HepG2 (cell line): ENCODE measurements at regions not wholly inside any gene's neighbourhood (a gene's known extent, or its start where the extent isn't known, plus 50 kb on each side); places are given as distances from the start of the nearest gene placed in this dataset.

Experiments used
- ATAC-seq: fragments of 200-7000 bp; cut with Tn5 transposase; 3 replicates; pipeline ENCODE4 v1.9.1; 2020; ENCODE audit warnings: mild to moderate bottlenecking, moderate library complexity
- BruUV-seq: library from RNA; stranded (reverse); fragments of 400-500 nt; replicated peaks from 2 replicates; lab custom pipeline; 2021; lab: Mats Ljungman, UMichigan
- CTCF ChIA-PET: fragments of 300-600 bp; formaldehyde crosslinking; extraction: SDS; loops from one replicate; lab custom pipeline; 2021; ENCODE audit warnings: low total read pairs, inconsistent platforms, low intra/inter-chr PET ratio; lab: Yijun Ruan, JAX
- POLR2A ChIA-PET: fragments of 350-600 bp; sonication (Branson Sonifier 250); formaldehyde crosslinking; loops from one replicate; lab custom pipeline; 2020; ENCODE audit warnings: antibody characterized with exemption, inconsistent platforms; lab: Yijun Ruan, JAX
- DNase-seq: peaks from one replicate; pipeline ENCODE4 v3.0.0-alpha.2; 2015; ENCODE audit warnings: low spot score
- FAIRE-seq: peaks from 3 replicates; lab custom pipeline; 2011; peaks lifted over from hg19 to GRCh38; lab: Jason Lieb, UNC
- H2AFZ ChIP-seq: one replicate; pipeline ENCODE4 v1.6.1; 2011; ENCODE audit warnings: low read length, inconsistent platforms
- H3K27ac ChIP-seq: fragments of 300-600 bp; 3 replicates; pipeline ENCODE4 v1.8.0; 2011; ENCODE audit warnings: mixed run types, mild to moderate bottlenecking, mixed read lengths, low read length, inconsistent platforms; ENCODE audit not compliant: insufficient read depth; ENCODE audit errors: extremely low read length
- H3K27me3 ChIP-seq, 2 experiments: fragments of 200-600 bp in 1 of 2; 2 replicates in 1 of 2; 3 replicates in 1 of 2; pipeline versions ENCODE4 v1.6.0 to v1.8.0; 2011; ENCODE audit warnings: low read length in 2 of 2, mild to moderate bottlenecking in 2 of 2, moderate library complexity in 2 of 2, inconsistent platforms in 1 of 2; ENCODE audit not compliant: insufficient read depth in 2 of 2, control insufficient read depth in 1 of 2
- H3K36me3 ChIP-seq, 2 experiments: fragments of 200-600 bp in 1 of 2; replicated peaks in 1 of 2; 2 replicates in 1 of 2; 3 replicates in 1 of 2; pipeline versions ENCODE4 v1.5.1 to v1.8.0; 2011; ENCODE audit warnings: low read length in 2 of 2, inconsistent platforms in 1 of 2; ENCODE audit not compliant: insufficient read depth in 2 of 2, control insufficient read depth in 1 of 2
- H3K4me1 ChIP-seq: 2 replicates; pipeline ENCODE4 v1.5.1; 2012; ENCODE audit warnings: low read length, inconsistent platforms; ENCODE audit not compliant: insufficient read depth
- H3K4me2 ChIP-seq: 2 replicates; pipeline ENCODE4 v1.6.0; 2011; ENCODE audit warnings: low read depth, low read length, inconsistent platforms
- H3K4me3 ChIP-seq, 3 experiments: fragments of 200-600 bp in 1 of 3; sonication (generic), shearing (Covaris generic) in 1 of 3; replicated peaks in 1 of 3; 2 replicates each; pipeline ENCODE4 v1.5.1; 2011 to 2016; ENCODE audit warnings: low read length in 3 of 3, inconsistent platforms in 2 of 3, low read depth in 2 of 3, mild to moderate bottlenecking in 2 of 3, control low read depth in 1 of 3, mixed read lengths in 1 of 3; ENCODE audit not compliant: insufficient read depth in 1 of 3
- H3K79me2 ChIP-seq: one replicate; pipeline ENCODE4 v1.6.1; 2011; ENCODE audit warnings: low read length, inconsistent platforms; ENCODE audit not compliant: insufficient read depth
- H3K9ac ChIP-seq: 2 replicates; pipeline ENCODE4 v1.6.0; 2011; ENCODE audit warnings: mild to moderate bottlenecking, low read depth, low read length, inconsistent platforms; ENCODE audit not compliant: insufficient read depth
- H3K9me3 ChIP-seq: 2 replicates; pipeline ENCODE4 v1.5.1; 2012; ENCODE audit warnings: mild to moderate bottlenecking, low read length
- H4K20me1 ChIP-seq: 2 replicates; pipeline ENCODE4 v1.6.0; 2011; ENCODE audit warnings: inconsistent platforms, mild to moderate bottlenecking, low read length, moderate library complexity; ENCODE audit not compliant: insufficient read depth
- MXD3 ChIP-seq: IDR thresholded peaks from 2 replicates; pipeline ENCODE4 v1.6.1; 2016; ENCODE audit warnings: mild to moderate bottlenecking, missing biosample characterization, missing genetic modification reagents
- SRF ChIP-seq: IDR thresholded peaks from 2 replicates; pipeline ENCODE4 v1.6.1; 2011; ENCODE audit warnings: mild to moderate bottlenecking, low read depth, low read length, moderate library complexity
- ZBED4 ChIP-seq: sonication (generic); formaldehyde crosslinking; IDR thresholded peaks from 2 replicates; pipeline ENCODE4 v1.4.0; 2020; ENCODE audit warnings: missing genetic modification reagents, borderline replicate concordance
- ZMYM3 ChIP-seq: sonication (generic); formaldehyde crosslinking; IDR thresholded peaks from 2 replicates; pipeline ENCODE4 v1.5.1; 2020; ENCODE audit warnings: mild to moderate bottlenecking, missing genetic modification reagents
- ZNF251 ChIP-seq: sonication (generic); formaldehyde crosslinking; IDR thresholded peaks from 2 replicates; pipeline ENCODE4 v1.9.0; 2021; ENCODE audit warnings: mild to moderate bottlenecking, missing genetic modification reagents
- ZNF460 ChIP-seq: sonication (generic); formaldehyde crosslinking; IDR thresholded peaks from 2 replicates; pipeline ENCODE4 v1.5.1; 2020; ENCODE audit warnings: missing genetic modification reagents, mild to moderate bottlenecking, borderline replicate concordance
- ZNF619 ChIP-seq: sonication (generic); formaldehyde crosslinking; IDR thresholded peaks from 2 replicates; pipeline ENCODE4 v1.4.0; 2020; ENCODE audit warnings: mild to moderate bottlenecking, missing genetic modification reagents
- ZNF770 ChIP-seq: sonication (generic); formaldehyde crosslinking; IDR thresholded peaks from 2 replicates; pipeline ENCODE4 v1.5.0; 2020; ENCODE audit warnings: mild to moderate bottlenecking, missing genetic modification reagents
- WGBS: methylation state at CpG from one replicate; pipeline ENCODE4 v1.1.6; 2017; ENCODE audit warnings: low lambda C conversion rate; 5-methylcytosine and 5-hydroxymethylcytosine counted together
- in situ Hi-C: cut with HindIII; loops from 2 replicates; pipeline ENCODE4 v1.10.0; 2017; ENCODE audit warnings: low pct_unique_long_range_greater_than_20kb; ENCODE audit not compliant: extremely low pct_ligation_motif_present
- intact Hi-C: fragments of 100-400 bp; cut with micrococcal nuclease; formaldehyde crosslinking; loops from one replicate; pipeline ENCODE4 v1.10.0; 2022; ENCODE audit not compliant: unreplicated experiment

DNA sequence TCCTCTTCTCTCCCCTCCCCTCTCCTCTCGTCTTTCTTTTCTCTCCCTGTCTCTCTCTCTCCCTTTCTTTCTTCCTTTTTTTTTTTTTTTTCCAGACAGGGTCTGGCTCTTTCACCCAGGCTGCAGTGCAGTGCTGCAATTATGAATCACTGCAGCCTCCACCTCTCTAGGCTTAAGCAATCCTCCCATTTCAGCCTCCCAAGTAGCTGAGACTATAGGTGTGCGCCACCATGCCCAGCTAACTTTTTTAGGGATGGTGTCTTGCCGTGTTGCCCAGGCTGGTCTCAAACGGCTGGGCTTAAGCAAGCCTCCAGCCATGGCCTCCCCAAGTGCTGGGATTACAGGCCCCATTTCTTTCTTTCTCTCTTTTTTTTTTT lies 59.9 kb upstream of the NCOA3 start:
- H3K36me3 ChIP-seq: no peaks in the 10 kb centered on the region
- TF ChIP-seq ZNF770 (CRISPR knock-in tag) (peak; percentile 86), ZBED4 (CRISPR knock-in tag) (no peak), MXD3 (CRISPR knock-in tag) (no peak), ZNF460 (CRISPR knock-in tag) (peak; percentile 47; the same call in 1 of the 2 replicates), ZNF619 (0 out of 2 replicates have a peak, but pooled peaks have one; percentile 4), ZNF251 (CRISPR knock-in tag) (no peak), SRF (no peak), ZMYM3 (CRISPR knock-in tag) (peak; percentile 35; the same call in 1 of the 2 replicates)

More for the DNA sequence above, 59.9 kb upstream of the NCOA3 start:
- Histone ChIP-seq H3K4me3 (no peak overlapping the region), H3K27me3 (no peaks in the 10 kb centered on the region), H4K20me1 (no peaks in the 10 kb centered on the region), H3K27ac (no peak overlapping the region), H3K9me3 (no peaks in the 10 kb centered on the region), H3K4me2 (no peak overlapping the region), H2AFZ (no peak overlapping the region), H3K9ac (no peak overlapping the region), H3K79me2 (no peaks in the 10 kb centered on the region), H3K4me1 (peaks cover 27% of the 10 kb centered on the region)
- POLR2A ChIA-PET: interaction anchor here (0.9 to 1.1 kb wide), 2 partner anchors 10 to 13 kb away, joined by 4 to 5 read pairs; no protein-coding TSS in a partner anchor
- CTCF ChIA-PET: no interaction called here
- no peak for DNase-seq
- in situ Hi-C loops: no loop called here
- intact Hi-C loops: no loop called here
- 84% methylated on average over 4 of the region's 4 CpGs for WGBS
- BruUV-seq: no TSS peak
- ATAC-seq: no peak
- FAIRE-seq: no peak
